Calu3 (cell line): ENCODE measurements at regions not wholly inside any gene's neighbourhood (a gene's known extent, or its start where the extent isn't known, plus 50 kb on each side); places are given as distances from the start of the nearest gene placed in this dataset.

Source experiments
- BruUV-seq: library from RNA; stranded (reverse); fragments of 400-500 nt; replicated peaks from 2 replicates; lab custom pipeline; 2021; lab: Mats Ljungman, UMichigan
- CTCF ChIA-PET: fragments of 300-600 bp; sonication (Branson Sonifier 250); formaldehyde crosslinking; loops from one replicate; lab custom pipeline; 2022; ENCODE audit warnings: antibody characterized with exemption; lab: Charles Lee
- DNase-seq: peaks from one replicate; pipeline ENCODE4 v3.0.0; 2022
- H3K27ac Mint-ChIP-seq: one replicate; pipeline ENCODE4 v1.8.0; 2022; ENCODE audit warnings: mixed read lengths; ENCODE audit not compliant: unreplicated experiment
- H3K27me3 Mint-ChIP-seq: one replicate; pipeline ENCODE4 v1.8.0; 2022; ENCODE audit warnings: mixed read lengths; ENCODE audit not compliant: unreplicated experiment
- H3K36me3 Mint-ChIP-seq: one replicate; pipeline ENCODE4 v1.8.0; 2022; ENCODE audit warnings: mild to moderate bottlenecking, moderate library complexity, mixed read lengths; ENCODE audit not compliant: insufficient read depth, unreplicated experiment
- H3K4me1 Mint-ChIP-seq: one replicate; pipeline ENCODE4 v1.8.0; 2022; ENCODE audit warnings: mild to moderate bottlenecking, low read depth, mixed read lengths; ENCODE audit not compliant: unreplicated experiment
- H3K4me3 Mint-ChIP-seq: one replicate; pipeline ENCODE4 v1.8.0; 2022; ENCODE audit warnings: mild to moderate bottlenecking, low read depth, moderate library complexity, mixed read lengths; ENCODE audit not compliant: unreplicated experiment
- H3K9me3 Mint-ChIP-seq: one replicate; pipeline ENCODE4 v1.8.0; 2022; ENCODE audit warnings: low read depth, mixed read lengths; ENCODE audit not compliant: unreplicated experiment
- CTCF ChIP-seq: fragments of 200-600 bp; IDR thresholded peaks from one replicate; pipeline ENCODE4 v1.8.0; 2022; ENCODE audit warnings: antibody characterized with exemption; ENCODE audit not compliant: unreplicated experiment
- intact Hi-C: fragments of 100-400 bp; cut with micrococcal nuclease; formaldehyde crosslinking; loops from one replicate; pipeline ENCODE4 v1.10.0; 2022; ENCODE audit not compliant: unreplicated experiment

- no peak overlapping the region for H3K27ac Mint-ChIP-seq
- H3K27me3 Mint-ChIP-seq: peaks cover 95% of the 10 kb centered on the region
- no peak for TF ChIP-seq CTCF
- H3K4me1 Mint-ChIP-seq: no peaks in the 10 kb centered on the region
- H3K36me3 Mint-ChIP-seq: no peaks in the 10 kb centered on the region
- no peak overlapping the region for H3K4me3 Mint-ChIP-seq
- DNase-seq: no peak
- no peaks in the 10 kb centered on the region for H3K9me3 Mint-ChIP-seq
- CTCF ChIA-PET: no interaction called here
- intact Hi-C loops: no loop called here
- BruUV-seq: no TSS peak
Measured at GRCh38 chr1:18546026-18546425, 65.3 kb downstream of the KLHDC7A start.

GRCh38 chr1:18547460-18547859, 66.7 kb downstream of the KLHDC7A start:
- BruUV-seq: no TSS peak
- Mint-ChIP-seq H3K4me3 (no peak overlapping the region), H3K27ac (no peak overlapping the region), H3K9me3 (no peaks in the 10 kb centered on the region), H3K4me1 (no peaks in the 10 kb centered on the region), H3K27me3 (peaks cover 90% of the 10 kb centered on the region), H3K36me3 (no peaks in the 10 kb centered on the region)
- no peak for TF ChIP-seq CTCF
- CTCF ChIA-PET: no interaction called here
- DNase-seq: no peak
- intact Hi-C loops: no loop called here

- intact Hi-C loops: no loop called here
- CTCF ChIA-PET: no interaction called here
- H3K4me3 Mint-ChIP-seq: no peak overlapping the region
- H3K4me1 Mint-ChIP-seq: no peaks in the 10 kb centered on the region
- TF ChIP-seq CTCF: no peak
- H3K27ac Mint-ChIP-seq: no peak overlapping the region
- no peaks in the 10 kb centered on the region for H3K36me3 Mint-ChIP-seq
- H3K9me3 Mint-ChIP-seq: no peaks in the 10 kb centered on the region
- peaks cover 90% of the 10 kb centered on the region for H3K27me3 Mint-ChIP-seq
- no TSS peak for BruUV-seq
- no peak for DNase-seq
Measured at GRCh38 chr1:18548643-18549042, 67.9 kb downstream of the KLHDC7A start.

- Mint-ChIP-seq H3K9me3 (no peaks in the 10 kb centered on the region), H3K4me3 (no peak overlapping the region), H3K27ac (no peak overlapping the region), H3K4me1 (no peaks in the 10 kb centered on the region), H3K36me3 (no peaks in the 10 kb centered on the region), H3K27me3 (peaks cover 93% of the 10 kb centered on the region)
- no peak for DNase-seq
- TF ChIP-seq CTCF: no peak
- intact Hi-C loops: no loop called here
- BruUV-seq: no TSS peak
- CTCF ChIA-PET: no interaction called here
Measured at GRCh38 chr1:18549106-18549505, 68.4 kb downstream of the KLHDC7A start.
